LHCN-M2 (cell line): ENCODE measurements at regions not wholly inside any gene's neighbourhood (a gene's known extent, or its start where the extent isn't known, plus 50 kb on each side); places are given as distances from the start of the nearest gene placed in this dataset.
"Not testable (repeated sequence)": the region's sequence is repeated elsewhere in the genome, so short reads cannot be mapped to it uniquely, and the experiment has no call there.

Source experiments
- DNase-seq: peaks from one replicate; pipeline ENCODE4 v3.0.0-alpha.2; 2012; ENCODE audit warnings: low read depth

DNA sequence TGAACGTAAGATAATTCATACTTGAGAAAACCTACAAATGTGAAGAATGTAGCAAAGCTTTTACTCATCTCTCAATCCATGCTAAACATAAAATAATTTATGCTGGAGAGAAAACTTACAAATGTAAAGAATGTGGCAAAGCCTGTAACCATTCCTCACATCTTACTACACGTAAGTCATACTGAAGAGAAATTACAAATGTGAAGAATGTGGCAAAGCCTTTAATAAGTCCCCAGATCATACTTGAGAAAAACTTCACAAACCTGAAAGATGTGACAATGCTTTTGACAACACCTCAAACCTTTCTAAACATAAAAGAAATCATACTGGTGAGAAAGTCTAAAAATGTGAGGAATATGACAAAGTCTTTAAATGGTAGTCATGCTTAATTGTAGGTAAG is 89.4 kb downstream of the ZNF675 start:
- DNase-seq = no peak

DNA sequence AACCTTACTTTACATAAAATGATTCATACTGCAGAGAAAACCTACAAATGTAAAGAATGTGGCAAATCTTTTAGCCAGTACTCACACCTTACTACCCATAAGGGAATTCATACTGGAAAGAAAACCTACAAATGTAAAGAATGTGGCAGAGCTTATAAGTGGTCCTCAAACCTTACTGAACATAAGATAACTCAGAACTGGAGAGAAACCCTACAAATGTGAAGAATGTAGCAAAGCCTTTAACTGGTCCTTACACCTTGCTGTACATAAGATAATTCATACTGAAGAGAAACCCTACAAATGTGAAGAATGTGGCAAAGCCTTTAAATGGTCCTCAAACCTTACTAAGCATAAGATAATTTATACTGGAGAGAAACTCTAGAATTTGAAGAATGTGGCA is 90.1 kb downstream of the ZNF675 start:
- DNase-seq = no peak

DNA sequence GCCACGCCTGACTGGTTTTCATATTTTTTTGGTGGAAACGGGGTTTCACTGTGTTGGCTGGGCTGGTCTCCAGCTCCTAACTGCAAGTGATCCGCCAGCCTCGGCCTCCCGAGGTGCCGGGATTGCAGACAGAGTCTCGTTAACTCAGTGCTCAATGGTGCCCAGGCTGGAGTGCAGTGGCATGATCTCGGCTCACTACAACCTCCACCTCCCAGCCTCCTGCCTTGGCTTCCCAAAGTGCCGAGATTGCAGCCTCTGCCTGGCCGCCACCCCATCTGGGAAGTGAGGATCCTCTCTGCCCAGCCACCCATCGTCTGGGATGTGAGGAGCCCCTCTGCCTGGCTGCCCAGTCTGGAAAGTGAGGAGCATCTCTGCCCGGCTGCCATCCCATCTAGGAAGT is 92.7 kb downstream of the ZNF675 start:
- not testable (repeated sequence) for DNase-seq

DNA sequence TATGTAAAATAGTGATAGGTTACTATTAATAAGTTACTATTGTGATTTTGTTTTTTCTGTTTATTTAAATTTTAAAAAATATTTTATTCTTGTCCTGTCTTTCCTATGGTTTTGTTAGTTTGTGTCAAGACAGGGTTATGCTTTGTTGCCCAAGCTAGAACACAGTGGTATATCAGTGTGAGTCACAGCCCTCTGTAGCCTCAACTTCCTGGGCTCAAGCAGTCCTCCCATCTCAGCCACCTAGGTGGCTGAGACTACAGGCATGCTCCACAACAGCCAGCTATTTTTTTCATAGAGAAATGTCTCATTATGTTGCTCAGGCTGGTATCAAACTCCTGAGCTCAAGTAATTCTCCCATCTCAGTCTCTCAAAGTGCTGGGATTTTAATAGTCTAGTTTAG is 99.5 kb downstream of the ZNF675 start:
- no peak for DNase-seq

DNA sequence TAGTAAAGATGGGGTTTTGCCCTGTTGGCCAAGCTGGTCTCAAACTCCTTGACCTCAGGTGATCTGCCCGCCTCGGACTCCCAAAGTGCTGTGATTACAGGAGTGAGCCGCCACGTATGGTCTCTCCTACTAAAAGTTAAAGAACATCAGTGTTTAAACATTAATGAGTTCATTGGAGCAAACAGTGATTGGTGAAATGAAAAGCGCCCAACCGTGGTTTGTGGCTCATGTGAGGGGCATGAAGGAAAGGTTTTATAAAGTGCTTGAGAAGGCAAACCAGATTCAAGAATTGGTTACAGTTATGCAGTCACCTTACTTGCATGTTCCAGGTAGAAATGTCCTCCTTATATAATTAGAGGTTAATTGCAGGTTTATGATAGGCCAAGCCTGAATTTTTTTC is 109.5 kb downstream of the ZNF675 start:
- no peak for DNase-seq

DNA sequence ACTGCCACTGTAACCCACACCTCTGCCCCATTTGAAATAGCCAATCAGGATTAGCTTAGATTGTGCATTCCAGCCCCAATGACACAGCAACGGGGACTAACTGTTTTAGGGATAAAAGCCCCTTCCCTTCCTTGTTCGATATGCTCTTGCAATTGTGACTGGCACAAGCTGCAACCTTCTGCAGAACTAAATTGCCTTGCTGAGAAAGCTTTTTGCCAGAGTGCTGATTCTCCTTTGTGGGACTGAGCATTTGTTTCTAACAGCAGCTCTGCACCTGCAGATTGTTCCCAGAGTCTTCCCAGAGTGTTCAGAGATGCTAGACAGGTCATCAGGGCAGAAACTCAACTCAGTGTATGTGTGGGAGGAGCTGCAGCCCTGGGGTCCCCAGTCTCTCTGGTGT is 115.8 kb downstream of the ZNF675 start:
- DNase-seq = no peak

DNA sequence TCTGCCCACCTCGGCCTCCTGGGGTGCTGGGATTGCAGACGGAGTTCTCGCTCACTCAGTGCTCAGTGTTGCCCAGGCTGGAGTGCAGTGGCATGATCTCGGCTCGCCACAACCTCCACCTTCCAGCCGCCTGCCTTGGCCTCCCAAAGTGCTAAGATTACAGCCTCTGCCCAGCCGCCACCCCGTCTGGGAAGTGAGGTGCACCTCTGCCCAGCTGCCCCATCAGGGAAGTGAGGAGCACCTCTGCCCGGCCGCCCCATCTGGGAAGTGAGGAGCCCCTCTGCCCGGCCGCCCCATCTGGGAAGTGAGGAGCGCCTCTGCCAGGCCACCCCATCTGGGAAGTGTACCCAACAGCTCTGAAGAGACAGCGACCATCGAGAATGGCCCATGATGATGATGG is 118.9 kb downstream of the ZNF675 start:
- not testable (repeated sequence) for DNase-seq

DNA sequence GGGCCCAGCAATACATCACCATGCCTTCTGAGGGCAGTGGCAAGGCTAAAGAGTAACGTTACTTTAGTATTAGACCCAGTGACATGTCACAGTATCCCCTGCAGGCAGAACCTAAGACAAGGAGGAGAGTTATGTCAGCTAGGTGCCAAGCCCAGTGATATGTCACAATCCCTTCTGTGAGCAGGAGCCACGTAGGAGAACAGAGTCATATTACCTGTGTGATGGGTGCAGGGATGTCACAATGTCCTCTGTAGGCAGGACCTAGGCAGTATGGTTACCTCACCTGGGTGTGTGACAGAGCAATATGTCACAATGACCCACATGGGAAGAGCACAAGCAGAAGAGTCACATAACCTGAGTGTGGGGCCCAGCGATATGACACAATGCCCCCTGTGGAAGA is 121.8 kb downstream of the ZNF675 start:
- no peak for DNase-seq

DNA sequence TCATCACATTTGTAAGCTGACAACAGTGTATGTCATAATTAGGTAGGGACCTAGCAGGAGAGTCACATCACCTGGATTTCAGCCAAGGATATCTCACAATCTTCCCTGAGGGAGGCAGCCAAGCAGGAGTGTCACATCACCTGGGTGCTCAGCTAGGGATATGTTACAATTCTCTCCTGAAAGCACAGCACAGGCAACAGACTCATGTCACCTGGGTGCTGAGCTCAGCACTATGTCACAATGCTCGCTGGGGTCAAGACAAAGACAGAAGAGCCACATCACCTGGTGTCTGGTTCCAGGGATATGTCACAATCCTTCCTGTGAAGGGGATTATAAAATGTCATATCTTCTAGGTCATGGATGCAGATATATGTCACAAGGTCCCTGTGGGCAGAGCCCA is 123.7 kb downstream of the ZNF675 start:
- DNase-seq = no peak

DNA sequence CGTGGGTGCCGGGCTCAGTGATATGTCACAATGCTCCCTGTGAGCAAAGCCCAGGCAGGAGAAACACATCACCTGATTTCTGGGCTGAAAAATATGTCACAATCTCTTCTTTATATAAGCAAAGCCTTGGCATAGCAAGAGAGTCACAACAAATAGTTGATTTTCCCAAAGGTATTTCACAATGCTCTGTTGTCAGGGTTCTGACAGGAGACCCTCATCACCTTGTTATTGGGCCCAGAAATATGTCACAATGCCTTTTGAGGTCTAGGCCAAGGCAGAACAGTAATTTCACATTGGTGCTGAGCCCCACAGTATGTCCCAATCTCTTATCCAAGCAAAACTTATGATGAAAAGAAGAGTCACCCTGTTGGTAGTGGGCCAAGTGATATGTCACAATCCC is 125.7 kb downstream of the ZNF675 start:
- DNase-seq = no peak

DNA sequence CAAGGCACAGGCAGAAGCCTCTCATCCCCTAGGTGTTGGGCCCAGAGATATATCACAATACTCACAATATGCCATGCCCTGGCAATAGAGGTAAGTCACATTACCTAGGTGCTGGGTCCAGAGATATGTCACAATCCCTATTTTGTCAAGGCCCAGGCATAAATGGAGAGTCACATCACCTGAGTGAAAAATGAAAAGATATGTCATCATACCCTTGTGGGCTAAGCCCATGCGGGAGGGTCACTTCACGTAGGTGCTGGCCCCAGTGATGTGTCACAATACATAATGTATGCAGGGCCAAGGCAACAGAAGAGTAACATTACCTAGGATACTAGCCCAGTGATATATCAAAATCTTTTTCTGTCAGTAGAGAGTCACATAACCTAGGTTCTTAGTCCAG is 127.0 kb downstream of the ZNF675 start:
- no peak for DNase-seq

DNA sequence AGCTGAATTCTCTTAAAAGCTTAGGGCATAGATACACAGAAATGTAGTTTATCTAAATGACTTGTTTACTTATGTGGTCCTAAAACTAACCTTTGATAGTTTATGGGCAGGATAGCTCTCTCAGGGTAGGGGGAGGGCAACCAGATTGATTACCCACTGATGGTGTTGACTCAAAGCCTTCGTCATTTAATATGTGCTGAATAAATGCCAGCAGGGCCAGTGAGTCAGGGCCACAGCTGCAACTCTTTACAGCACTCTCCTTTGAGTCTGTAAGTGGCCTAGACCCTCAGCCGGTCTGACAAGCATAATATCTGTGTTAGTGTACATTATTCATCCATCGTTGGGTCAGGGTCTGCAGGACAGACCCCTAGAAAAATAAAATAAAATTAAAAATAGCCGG is 128.5 kb downstream of the ZNF675 start:
- DNase-seq = peak; percentile 26

DNA sequence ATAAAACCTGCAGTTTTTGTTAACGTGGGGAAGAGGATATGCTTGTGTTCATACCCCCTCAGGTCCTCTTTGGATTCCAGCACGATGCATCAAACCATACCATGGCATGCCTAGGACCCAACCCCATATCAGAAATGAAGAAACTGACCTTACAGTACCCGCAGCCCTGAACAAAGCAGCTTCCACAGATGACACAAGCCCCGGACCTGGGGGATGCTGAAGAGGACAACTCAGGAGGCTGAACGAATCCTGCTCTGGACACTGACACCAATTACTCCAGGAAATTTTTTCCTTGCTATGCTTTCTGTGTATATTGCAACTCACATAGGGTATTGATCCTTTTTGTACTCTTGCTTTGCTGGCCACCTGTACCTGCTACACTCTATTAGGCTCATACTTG is 129.6 kb downstream of the ZNF675 start:
- DNase-seq = no peak

DNA sequence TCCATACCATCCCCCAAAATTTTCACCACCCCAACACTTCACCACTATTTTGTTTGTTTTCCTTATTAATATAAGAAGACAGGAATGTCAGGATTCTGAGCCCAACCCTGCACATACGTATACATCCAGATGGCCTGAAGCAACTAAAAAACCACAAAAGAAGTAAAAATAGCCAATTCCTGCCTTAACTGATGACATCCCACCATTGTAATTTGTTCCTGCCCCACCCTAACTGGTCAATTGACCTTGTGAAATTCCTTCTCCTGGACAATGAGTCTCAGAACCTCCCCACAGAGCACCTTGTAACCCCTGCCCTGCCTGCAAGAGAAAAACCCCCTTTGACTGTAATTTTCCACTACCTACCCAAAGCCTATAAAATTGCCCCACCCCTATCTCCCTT is 132.5 kb downstream of the ZNF675 start:
- peak; percentile 49 for DNase-seq

DNA sequence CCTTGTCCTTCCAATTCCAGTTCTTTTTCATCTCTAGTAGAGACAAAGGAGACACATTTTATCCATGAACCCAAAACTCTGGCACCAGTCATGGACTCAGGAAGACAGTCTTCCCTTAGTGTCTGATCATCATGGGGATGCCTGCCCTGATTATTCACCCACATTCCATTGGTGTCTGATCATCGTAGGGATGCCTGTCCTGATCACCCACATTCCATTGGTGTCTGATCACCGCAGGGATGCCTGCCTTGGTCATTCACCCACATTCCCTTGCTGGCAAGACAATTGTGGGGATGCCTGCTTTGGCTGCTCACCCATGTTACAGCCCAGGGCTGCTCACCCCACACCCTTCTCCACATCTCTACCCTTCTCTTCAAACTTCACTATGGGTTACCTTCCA is 136.9 kb downstream of the ZNF675 start:
- peak; percentile 72 for DNase-seq

DNA sequence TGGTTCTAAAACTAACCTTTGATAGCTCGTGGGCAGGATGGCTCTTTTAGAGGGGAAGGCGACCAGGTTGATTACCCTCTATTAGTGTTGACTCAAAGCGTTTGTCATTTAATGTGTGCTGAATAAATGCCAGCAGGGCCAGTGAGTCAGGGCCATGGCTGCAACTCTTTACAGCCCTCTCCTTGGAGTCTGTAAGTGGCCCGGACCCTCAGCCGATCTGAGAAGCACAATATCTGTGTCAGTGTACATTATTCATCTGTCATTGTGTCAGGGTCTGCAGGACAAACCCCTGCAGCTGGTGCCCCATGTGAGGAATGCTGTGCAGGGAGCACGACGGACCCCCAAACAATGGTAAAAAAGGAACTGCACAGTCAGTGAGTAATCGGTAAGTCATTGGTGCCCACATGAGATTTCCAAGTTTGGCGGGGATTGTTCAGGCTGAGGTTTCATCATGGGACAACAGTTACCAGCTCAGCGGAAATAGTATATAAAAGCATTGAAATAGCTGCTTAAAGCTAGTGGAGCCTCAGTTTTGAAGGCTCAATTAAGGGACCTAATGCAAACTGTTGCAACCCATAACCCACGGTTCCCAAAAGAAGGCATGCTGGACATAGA is 139.1 kb downstream of the ZNF675 start:
- DNase-seq = peak; percentile 22

DNA sequence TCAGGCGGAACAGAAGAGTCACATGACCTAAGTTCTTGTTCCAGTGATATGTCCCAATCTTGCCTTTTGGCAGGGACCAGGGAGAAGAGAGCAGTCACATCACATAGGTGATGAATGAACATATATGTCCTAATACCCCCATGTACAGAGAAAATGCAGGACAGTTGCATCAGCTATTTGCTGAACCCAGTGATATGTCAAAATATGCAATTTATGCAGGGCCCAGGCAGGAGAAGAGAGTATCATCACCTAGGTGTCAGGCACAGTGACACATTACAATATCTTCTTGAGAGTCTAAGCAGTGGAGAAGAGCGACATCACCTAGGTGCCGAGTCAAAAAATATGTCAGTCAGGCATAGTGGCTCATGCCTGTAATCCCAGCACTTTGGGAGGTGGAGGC is 139.9 kb downstream of the ZNF675 start:
- DNase-seq = no peak

DNA sequence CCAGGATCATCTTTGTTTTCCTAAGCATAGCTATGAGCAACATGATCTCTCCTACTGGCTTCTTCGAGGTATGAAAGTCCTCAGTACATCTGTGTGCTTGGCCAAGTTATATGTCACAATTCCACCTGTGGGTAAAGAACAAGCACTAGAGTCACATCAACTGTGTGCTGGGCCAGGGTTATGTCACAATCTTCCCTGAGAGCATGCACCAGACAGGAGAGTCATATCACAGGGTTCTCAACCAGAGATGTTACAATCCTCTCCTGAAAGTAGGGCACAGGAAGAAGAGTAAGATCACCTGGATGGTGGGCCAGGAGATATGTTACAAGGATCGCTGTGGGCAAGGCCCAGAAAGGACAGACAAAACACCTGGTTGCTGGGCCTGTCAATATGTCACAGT is 143.7 kb downstream of the ZNF675 start:
- DNase-seq = no peak

DNA sequence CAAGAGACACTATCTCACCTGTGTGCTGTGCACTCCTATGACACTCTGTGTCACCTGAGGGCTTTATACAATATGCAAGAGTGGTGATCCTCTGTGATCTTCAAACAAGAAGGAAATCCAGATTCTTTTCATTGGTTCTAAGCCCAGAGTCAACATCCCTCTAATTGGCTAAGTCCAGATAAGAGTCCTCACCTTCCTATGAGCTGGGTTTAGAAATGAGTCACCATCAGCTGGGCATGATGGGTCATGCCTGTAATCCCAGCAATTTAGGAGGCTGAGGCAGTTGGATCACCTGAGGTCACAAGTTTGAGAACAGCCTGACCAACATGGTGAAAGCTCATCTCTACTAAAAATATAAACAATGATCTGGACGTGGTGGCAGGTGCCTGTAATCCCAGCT is 144.4 kb downstream of the ZNF675 start:
- DNase-seq = no peak

DNA sequence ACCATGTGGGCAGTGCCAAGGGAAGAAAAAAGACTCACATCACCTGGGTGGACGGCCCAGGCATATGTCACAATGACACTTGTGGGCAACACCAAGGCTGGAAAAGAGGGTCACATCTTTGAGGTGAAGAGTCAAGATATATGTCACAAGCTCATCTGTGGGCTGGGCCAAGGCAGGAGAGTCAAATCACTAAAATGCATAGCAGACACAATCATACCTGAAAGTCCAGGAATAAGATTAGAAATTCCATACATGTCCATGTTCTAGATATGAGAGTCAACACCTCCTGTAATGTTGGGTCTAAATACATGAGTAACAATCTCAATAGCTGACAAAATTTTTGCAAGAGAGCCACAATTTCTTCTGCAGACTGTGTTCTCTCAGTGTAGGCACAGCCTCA is 145.0 kb downstream of the ZNF675 start:
- DNase-seq = no peak

DNA sequence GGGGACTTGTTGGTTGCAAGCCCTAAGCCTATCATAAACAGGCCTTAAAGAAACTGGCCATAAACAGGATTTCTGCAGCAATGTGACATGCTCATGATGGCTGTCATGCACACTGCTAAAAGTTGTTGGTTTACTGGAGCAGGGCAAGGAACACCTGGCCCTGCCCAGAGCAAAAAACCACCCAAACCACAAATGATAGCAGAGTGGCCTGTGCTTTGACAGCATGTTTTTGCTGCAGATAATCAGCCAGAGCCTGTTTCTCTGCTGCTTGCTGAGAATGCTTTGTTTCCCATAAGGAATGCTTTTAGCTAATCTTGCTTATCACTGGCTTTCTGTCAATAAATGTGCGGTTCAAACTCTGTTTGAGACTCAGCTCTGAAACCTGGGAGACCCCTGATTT is 144.9 kb upstream of the ZNF91 start:
- DNase-seq = not testable (repeated sequence)

DNA sequence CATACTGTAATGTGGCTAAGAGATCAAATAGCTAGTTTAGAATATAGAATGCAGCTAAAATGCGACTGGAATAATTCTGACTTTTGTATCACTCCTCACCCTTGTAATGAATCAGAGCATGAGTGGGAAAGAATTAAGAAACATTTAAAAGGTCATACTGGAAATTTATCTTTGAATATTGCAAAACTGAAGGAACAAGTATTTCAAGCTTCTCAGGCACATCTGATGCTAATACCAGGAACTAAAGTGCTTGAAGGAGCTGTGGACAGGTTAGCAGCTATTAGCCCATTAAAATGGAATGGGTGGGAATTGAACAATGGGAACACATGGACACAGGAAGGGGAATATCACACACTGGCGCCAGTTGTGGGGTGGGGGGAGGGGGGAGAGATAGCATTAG is 144.2 kb upstream of the ZNF91 start:
- no peak for DNase-seq

DNA sequence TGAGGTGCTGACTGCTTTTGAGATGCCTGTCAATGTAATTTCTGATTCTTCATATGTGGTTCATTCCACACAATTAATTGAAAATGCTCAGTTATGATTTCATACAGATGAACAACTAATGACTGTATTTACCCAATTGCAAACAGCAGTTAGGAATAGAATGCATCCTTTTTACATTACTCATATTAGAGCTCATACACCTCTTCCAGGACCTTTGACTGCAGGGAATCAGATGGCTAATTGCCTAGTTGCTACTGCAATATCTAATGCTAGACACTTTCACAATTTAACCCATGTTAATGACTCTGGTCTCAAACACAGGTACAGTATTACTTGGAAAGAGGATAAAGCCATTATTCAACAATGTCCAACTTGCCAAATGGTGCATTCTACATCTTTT is 141.9 kb upstream of the ZNF91 start:
- DNase-seq = not testable (repeated sequence)

DNA sequence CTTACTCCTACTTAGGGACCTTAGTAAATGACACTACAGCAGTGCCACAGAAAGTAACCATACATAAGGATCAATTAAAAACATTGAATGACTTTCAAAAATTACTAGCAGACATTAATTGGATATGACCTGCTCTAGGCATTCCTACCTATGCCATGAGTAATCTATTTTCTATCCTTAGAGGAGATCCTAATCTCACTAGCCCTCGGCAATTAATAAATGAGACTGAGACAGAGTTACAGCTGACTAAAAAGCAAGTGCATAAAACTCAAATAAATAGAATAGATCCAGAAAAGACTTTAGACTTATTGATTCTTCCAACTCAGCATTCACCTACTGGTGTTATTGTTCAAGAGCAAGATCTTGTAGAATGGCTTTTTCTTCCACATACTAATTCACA is 141.1 kb upstream of the ZNF91 start:
- DNase-seq = not testable (repeated sequence)
